ENCODE measurements at regions not wholly inside any gene's neighbourhood (a gene's known extent, or its start where the extent isn't known, plus 50 kb on each side); places are given as distances from the start of the nearest gene placed in this dataset.

- TF ChIP-seq ZNF114 (CRISPR knock-in tag; IDR thresholded peaks at IDR 0.05) (no peak), ZNF462 (CRISPR knock-in tag; IDR thresholded peaks at IDR 0.05) (no peak), CTCF (conservative IDR thresholded peaks at IDR 0.05; ENCODE audit: low read depth in 2 of 2) (no peak), ZNF331 (CRISPR knock-in tag; IDR thresholded peaks at IDR 0.05; ENCODE audit: low read depth) (no peak), POLR2AphosphoS5 (IDR thresholded peaks at IDR 0.05; ENCODE audit: low read depth) (no peak), ETS1 (IDR thresholded peaks at IDR 0.05) (no peak), CREB1 (CRISPR knock-in tag; IDR thresholded peaks at IDR 0.05; ENCODE audit: low read depth) (no peak), REST (IDR thresholded peaks at IDR 0.05; ENCODE audit: unreplicated experiment) (no peak), NANOG (IDR thresholded peaks at IDR 0.05; ENCODE audit: borderline replicate concordance) (no peak), JUNB (IDR thresholded peaks at IDR 0.05; ENCODE audit: unreplicated experiment) (no peak), EZH2 (IDR thresholded peaks at IDR 0.05; ENCODE audit: low read depth, unreplicated experiment) (no peak), STAT1 (IDR thresholded peaks at IDR 0.05; ENCODE audit: unreplicated experiment) (no peak), EZH2phosphoT487 (IDR thresholded peaks at IDR 0.05; ENCODE audit: unreplicated experiment) (no peak)
- no peaks in the 10 kb centered on the region for H3K79me2 ChIP-seq (replicated peaks; ENCODE audit: insufficient read depth)
- no peaks in the 10 kb centered on the region for H3K36me3 ChIP-seq (ENCODE audit: insufficient read depth)
- H3K27ac ChIP-seq (ENCODE audit: low read depth): no peak overlapping the region
- no peaks in the 10 kb centered on the region for H3K36me3 Mint-ChIP-seq (ENCODE audit: low read depth)
- ATAC-seq: no peak
- no peaks in the 10 kb centered on the region for H4K20me1 ChIP-seq (replicated peaks; ENCODE audit: insufficient read depth)
- H3K4me3 Mint-ChIP-seq: no peak overlapping the region
- peaks cover 3% of the 10 kb centered on the region for H3K27me3 Mint-ChIP-seq (ENCODE audit: insufficient read depth, low read depth, poor library complexity)
- H2AFZ ChIP-seq: no peak overlapping the region
- 0 out of 2 replicates have a peak, but pooled peaks cover 1% of the 10 kb centered on the region for H3K4me1 ChIP-seq (ENCODE audit: insufficient read depth)
- no peaks in the 10 kb centered on the region for H3K9me3 Mint-ChIP-seq
- no peak for DNase-seq (ENCODE audit: low spot score)
- no peak overlapping the region for H3K27ac Mint-ChIP-seq
- H3K4me1 Mint-ChIP-seq: peaks cover 2% of the 10 kb centered on the region; the same call in 2 of the 3 replicates
- no peak overlapping the region for H3K4me3 ChIP-seq
- no peaks in the 10 kb centered on the region for H3K9me2 ChIP-seq (ENCODE audit: insufficient read depth)
- no peaks in the 10 kb centered on the region for H3K27me3 ChIP-seq (ENCODE audit: insufficient read depth)
- no peak overlapping the region for H3K4me2 ChIP-seq
- no peaks in the 10 kb centered on the region for H3F3A ChIP-seq (replicated peaks; ENCODE audit: low read depth)
These were observed 161.2 kb downstream of the FOXO1 start for GRCh38 chr13:40505196-40505595.

Measured in GM23338 (cell line).